GM19463 (cell line): ENCODE measurements at regions not wholly inside any gene's neighbourhood (a gene's known extent, or its start where the extent isn't known, plus 50 kb on each side); places are given as distances from the start of the nearest gene placed in this dataset.

ENCODE experiments used
- ATAC-seq: cut with Tn5 transposase; IDR thresholded peaks from one replicate; pipeline ENCODE4 v1.9.1; 2021; ENCODE audit warnings: mild to moderate bottlenecking, moderate library complexity; ENCODE audit not compliant: unreplicated experiment

DNA sequence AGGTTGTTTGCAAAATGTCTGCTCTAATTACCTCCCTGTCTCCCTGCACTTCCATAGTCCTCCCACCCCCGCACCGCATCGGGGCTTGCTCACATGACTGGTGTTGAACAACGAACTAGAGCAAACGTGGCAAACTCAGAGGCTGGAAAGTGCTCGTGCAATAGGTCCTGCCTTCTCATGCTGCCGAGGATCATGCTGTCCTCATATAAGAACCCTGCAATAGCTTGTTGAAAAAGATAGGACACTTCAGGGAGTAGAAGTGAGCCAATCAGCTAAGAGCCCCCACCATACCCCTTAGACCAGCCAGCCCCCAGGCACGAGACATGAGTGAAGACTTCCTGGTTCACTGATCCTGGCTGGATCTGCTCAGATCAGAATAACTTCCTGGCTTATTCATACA, 219.2 kb downstream of the C6orf118 start:
- no peak for ATAC-seq

DNA sequence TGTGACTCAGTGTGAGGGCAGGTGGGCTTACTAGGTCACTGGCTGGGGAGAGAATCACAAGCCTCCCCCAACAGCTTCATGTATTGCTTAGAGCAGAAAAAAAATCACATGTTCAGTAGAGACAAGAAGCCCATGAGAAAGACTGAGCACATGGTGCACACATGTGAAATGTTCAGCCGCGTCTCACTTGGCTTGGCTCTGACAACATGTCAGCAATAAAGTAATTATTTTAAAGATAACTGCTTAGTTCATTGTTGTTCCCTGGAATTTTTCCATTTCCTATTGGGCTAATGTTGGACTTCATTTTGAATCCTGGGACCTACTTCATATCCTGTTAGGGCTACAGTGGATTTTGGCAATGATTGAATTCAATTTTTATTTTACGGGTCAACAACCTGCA, 222.6 kb downstream of the C6orf118 start:
- no peak for ATAC-seq

DNA sequence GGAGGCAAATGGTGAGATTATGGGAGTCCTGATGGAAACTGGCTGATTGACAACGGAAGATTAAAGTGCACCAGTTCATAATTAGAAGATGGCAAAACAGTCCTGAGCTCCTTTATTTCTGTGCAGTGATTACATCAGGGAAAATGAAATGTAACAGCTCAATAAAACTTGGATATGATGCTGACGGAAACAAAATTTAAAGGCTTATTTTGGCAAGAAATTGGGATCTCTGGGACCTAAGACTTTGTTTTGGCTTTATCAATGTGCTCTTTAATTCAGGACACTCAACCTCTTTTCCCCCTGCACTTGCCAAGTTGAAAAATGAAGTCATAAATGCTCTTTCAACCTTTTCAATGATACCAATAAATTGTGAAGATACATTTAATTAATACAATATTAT, 226.8 kb downstream of the C6orf118 start:
- no peak for ATAC-seq

DNA sequence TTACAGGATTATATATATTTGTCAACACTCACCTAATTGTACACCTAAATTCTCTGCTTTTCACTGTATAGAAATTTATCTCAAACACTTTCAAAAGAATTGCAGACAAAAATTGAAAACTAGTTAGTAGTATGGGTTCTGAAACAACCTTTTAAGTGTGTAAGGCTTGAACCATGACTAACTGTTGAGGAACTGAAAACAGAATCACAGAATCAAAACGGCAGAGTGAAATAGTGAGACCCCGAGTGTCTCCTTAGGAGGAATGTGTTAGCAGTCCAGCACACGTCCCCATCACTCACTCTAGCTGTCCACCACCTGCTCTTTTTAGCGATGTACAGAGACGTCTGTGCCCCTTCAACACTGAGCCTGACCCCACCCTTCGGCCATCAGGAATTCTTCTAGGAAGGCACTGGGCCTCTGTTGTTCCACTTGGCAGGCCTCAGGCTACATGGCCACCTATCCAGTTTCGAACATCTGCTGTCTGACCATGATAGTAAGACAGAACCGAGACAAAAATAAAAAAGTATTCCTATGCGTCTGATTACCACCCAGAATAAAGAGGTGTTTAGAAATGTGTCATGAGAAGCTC, 227.4 kb downstream of the C6orf118 start:
- ATAC-seq: no peak

DNA sequence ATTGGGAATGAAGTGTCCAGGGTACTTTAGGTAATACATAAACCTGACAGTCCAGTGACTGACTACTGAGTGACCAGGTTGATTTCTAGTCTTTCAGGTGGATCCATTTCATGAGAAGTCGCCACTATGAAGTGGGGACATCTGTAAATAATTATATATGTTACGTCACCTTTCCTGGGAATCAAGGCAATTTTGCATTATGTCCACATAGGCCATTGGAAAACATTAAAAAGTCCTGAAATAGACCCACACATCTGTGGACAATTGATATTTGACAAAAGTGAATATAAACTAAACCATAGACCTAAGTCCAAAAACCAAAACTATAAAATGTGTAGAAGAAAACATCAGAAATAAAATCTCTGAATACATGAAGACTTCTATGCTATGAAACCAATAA, 231.5 kb downstream of the C6orf118 start:
- ATAC-seq: no peak

DNA sequence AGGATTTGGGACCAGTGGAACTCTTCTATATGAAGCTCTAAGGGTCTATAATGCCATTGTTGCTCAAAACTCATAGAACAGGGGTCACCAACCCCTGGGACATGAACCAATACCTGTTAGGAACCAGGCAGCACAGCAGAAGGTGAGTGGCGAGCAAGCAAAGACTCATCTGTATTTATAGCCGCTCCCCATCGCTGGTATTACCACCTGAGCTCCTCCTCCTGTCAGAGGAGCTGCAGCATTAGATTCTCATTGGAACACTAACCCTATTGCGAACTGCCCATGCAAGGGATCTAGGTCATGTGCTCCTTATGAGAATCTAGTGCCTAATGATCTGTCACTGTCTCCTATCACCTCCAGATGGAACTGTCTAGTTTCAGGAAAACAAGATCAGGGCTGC, 237.5 kb downstream of the C6orf118 start:
- ATAC-seq: no peak

DNA sequence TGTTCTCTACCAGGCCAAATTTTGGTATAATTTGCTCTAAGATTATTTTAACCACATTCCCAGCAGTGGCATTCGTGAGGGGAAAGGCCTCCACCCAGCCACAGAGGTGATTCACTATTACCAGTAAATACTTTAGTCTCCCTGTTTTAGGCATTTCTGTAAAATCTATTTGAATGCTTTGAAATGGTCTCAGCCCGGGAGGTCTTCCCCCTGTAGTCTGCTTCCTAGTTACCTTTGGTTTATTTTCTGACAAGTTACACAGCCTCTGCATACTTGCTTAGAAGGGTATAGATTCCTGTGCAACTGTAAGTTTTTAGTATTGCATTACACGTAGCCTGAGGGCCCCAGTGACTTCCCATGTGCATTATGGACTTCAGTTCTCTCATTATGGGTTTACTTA, 248.7 kb downstream of the C6orf118 start:
- ATAC-seq: no peak

DNA sequence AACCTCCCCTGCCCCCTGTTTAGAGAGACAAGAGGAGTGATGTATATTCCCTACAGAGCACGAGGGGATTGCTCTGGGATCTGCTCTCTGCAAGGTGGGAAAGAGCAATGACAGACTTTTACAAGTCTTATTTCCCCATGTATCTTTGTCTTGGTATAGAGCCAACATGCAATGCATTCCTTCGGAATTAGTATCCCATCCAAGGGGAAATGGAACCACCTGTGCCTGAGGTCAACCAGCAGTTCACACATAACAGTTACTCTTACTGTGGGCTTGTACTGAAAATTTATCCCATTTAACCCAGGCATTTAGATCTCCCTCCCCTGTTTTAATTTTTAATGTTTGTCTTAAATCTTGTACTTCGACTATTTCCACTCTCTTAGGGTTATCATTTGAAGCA, 250.4 kb downstream of the C6orf118 start:
- no peak for ATAC-seq

DNA sequence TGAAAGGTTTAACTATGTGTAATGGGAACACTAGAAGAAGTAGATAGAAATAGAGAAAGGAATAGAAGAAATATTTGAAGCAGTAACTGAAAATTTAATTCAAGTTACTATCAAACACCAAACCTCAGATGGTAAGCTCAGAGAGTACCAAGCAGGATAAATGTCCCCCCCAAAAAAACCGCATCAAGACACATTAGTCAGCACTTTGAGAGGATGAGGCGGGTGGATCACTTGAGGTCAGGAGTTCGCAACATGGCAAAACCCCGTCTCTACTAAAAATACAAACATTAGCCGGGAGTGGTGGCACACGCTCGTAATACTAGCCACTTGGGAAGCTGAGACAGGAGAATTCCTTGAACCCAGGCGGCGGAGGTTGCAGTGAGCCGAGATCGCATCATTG, 253.1 kb downstream of the C6orf118 start:
- ATAC-seq: no peak

DNA sequence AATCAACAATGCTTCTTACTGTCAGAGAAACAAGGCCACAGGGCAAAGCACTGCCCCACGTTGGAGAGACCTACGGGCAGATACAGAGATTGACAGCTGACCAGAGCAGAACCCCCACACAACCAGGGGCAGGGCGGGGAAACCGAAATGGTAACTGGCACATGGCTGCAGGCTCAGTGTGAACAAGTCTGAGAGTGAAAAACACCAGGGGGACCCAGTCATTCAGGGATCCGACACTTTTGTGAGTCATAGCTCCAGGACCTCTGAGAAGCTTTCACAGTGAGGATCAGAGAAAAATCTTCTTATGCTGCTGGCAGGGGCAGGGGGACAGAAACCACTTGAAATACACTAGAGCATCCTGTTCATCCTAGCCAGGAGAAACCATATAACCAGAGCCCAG, 254.2 kb downstream of the C6orf118 start:
- no peak for ATAC-seq

DNA sequence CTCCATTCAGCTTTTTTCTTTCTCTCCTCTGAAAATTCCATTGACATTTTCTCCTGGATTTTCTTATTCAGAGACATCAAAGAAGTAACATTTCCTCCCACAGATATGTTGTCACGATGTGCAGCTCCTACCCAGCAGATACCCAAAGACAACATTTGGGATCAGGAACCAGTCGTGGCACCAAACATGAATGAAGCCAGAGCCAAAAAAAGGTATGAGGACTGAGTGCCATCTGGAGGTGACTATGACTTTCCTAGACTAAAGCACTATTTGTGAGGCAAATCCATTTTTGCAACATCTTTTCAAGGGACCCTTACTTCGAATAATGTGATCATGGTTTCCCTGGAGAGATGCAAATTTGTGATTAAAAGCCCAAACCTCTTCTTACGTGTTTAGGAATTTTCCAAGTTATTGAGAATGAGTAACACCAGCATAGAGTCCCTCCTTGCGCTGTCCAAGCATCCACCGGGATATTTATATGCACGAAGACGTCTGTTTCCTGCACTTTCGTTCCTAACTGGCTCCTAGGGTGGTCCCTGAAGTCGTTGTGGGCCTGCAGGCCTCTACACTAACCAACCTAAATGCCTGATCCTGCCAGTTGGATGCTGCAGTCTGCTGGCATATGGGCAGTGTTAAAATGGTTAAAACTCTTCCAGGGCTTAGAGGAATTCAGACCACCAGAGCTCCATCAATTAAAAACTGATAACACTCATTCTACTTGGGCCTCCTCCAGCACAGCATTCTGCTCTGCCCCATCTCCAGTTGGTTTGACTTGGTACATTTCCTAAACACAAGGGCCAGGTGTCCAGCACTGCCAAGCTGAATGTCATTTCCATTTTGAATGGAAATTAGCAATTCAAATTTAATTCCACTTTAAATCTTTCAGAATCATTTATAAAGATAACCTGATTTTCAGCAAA, 256.6 kb downstream of the C6orf118 start:
- no peak for ATAC-seq

DNA sequence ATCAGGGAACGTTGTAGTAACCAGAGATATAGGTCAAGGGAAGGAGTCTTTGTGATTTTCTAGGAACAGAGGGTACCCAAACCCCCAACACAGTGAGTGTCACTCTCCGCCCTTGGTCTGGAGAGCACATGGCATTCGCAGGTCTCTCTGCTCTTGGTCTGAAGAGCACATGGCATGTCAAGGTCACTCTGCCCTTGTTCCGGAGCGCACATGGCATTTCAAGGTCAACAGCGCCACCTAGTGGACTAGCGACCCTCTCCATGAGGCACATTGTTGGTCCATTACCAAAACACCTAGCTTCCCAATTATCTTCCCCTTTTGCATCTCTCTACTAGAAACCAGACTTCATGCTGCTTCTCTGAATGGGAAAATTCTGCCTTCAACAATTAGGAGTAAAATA, 260.0 kb downstream of the C6orf118 start:
- no peak for ATAC-seq

DNA sequence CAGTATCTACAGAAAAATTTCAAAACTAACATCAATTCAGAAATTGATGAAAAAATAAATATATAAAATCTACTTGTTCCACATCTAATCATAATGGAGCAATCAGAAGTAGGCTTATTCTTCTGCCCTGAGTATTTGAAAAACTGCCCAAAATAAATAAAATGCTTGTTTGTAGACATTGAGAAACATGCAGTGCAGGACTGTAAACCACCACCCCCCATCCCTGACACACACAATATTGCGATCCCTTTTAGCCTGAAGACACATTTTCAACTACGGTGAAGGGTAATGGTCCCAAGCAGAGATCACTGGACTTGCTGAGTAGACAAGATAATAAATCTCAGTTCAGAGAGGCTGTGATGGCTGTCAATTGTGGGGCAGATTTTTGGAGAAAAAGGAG, 261.5 kb downstream of the C6orf118 start:
- ATAC-seq: no peak

DNA sequence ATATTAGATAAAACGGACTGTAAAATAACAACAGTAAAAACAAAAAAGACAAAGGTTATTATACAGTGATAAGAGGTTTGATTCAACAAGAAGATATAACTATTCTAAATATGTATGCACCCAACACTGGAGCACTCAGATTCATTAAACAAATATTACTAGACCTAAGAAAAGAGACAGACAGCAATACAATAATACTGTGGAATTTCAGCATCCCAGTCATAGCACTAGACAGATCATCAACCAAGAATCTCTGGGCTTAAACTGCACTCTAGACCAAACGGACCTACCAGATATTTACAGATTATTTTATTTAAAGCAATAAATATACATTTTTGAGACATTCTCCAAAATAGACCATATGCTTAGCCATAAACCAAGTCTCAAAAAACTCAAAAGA, 263.8 kb downstream of the C6orf118 start:
- no peak for ATAC-seq

DNA sequence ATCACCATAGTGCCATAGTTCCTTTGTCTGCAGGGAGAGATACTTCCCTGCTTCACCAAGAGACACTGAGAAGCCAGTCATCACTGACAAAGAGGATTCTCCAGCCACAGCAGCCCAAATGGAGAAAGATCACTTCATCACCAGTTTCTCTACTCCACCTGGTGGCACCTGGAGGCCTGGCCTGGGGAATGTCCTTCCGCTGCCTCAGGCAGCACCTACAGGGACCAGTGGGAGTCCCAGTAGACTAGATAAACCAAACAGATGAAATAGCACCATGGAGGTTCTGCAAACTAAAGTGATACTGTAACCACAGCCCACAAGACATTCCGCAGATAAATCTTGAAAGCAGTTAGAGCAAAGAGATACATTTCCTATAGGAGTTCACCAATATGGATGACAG, 266.5 kb downstream of the C6orf118 start:
- no peak for ATAC-seq

DNA sequence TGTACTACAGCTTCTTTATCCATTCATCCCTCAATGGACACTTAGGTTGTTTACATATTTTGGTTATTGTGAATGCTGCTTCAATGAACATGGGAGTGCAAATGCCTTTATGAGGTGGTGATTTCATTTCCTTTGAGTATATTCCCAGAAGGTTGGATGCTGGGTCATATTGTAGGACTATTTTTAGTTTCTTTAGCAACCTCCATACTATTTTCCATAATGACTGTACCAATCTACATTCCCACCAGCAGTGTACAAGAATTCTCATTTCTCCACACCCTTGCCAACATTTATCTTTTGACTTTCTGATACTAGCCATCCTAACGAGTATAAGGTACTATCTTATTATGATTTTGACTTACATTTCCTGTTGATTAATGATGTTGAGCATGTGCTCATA, 269.0 kb downstream of the C6orf118 start:
- no peak for ATAC-seq

DNA sequence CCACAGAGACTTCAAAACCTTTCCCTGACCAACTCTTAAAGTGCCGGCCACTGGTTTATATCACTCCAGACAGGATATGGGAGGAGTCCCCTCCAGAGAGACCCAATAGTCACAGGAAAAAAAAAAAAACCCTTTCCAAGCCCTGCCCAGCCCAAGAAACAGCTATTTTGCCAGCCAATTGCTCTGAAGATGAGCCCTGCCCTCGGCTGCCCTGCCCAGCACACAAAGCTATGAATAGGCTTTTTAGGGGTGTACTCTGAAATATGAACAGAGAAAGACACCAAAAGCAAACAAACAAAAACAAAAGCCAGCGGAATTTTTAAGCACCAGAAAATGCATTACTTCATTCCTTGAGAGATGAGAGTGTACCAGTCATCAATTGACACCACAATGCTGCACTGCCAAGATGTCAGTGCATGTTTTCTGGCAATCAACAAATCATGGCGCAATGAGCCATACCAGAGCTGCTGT, 275.1 kb downstream of the C6orf118 start:
- ATAC-seq: no peak

DNA sequence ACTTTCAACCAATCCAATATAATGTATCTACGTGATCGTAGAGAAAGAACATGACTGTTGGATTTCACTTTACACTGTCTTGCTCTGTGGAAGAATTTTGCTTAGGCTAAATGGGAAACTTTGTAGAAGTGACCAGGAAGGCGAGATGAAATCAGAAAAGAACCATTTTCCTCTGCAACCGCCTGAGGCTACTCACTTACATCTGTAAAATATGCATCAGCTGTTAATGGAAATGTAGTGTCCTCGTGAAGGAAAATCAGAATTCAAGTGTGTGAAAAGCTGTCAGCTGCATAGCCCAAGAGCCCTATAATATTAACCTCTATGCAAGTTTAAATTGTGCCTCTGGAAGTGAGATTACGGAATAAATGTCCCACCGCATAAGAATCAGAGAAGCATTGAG, 277.9 kb downstream of the C6orf118 start:
- ATAC-seq: no peak

DNA sequence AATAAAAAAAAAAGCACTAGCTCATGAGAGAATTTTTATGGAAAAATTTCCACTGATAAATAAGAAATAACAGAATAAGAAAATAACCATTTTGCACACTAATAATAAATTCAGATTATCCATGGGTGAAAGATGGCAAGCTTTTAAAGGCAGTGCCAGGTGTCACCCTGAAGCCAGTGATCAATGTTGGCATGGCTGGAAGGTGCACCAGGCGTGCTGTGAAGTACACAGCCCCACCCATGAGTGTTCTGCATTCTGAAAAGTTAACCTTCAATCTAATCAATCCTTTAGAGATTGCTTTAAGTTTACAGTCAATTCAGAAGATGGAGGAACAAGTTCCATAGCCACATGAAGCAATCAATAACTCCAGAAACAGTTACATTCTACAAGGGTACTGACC, 284.4 kb downstream of the C6orf118 start:
- ATAC-seq: no peak

DNA sequence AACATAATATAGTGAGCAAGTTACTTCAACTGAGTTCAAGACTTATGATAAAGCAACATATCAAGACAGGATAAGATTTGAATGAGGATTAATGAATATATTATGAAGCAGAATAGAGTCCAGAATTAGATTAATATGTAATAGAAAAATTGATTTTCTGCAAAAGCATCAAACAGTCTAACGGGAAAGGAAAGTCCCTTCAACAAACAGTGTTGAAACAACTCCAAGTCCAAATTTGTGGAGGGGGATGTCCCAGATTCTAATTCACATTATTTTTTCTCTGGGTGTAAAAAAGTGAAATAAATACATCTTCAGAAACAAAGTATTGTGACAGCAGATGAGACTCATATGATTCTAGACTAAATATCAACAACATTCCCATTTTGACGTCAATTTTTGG, 289.7 kb downstream of the C6orf118 start:
- ATAC-seq: no peak

DNA sequence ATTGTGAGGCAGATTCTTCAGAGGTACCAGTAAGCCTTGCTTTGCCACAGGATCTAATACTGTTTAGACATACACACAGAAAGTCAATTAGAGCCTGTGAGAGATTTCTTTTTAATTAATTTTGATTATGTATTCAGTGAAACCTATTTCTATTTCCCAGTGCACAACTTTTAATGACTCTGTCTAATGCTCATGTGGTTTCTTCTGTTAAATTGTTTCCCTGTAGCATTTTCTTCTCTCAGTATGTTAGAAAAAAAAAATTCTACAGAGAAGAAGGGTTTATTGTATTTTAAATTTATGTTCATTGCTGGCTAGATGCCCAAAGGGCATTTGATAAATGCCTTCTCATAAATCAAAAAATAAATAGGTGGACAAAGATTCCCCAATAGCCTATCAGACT, 293.7 kb downstream of the C6orf118 start:
- ATAC-seq: no peak

DNA sequence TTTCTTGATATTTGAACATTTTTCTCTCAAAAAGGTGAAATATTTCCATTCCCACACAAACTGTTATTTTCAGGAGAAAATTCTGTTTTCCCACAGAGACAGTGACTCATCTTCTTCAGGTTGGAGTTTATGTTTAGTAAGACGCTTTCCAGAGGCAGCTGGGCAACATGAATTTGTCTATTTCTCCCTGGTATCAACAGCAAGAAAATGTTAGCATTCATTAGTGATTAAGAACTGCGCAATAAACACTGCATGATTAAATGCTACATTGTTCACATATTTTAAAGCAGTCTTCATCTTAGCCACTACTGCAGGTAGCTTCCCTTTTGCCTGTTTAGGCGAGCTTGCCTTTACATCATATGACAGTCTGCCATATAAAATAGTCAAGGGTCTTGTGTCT, 295.7 kb downstream of the C6orf118 start:
- ATAC-seq: no peak

DNA sequence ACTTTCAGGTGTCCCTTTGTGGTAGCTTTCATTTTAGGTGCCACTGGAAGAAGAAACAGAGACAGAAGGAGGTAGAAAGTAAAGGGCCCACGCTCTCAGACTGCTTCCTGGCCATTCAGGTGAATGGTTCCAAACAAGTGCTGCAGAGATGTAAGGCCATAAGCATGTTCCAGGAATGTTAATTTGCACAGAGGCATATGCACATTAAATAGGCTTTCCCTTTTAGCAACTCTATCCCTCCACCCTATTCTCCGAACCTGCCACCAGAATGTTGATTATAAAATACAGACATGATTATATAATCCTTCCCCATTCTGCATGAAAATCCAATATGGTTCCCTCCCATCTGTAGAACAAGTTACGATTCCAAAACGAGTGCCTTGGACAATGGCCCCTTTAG, 297.2 kb downstream of the C6orf118 start:
- no peak for ATAC-seq
